ENCODE measurements at regions not wholly inside any gene's neighbourhood (a gene's known extent, or its start where the extent isn't known, plus 50 kb on each side); places are given as distances from the start of the nearest gene placed in this dataset.

GRCh38 chr10:33887188-33887587 lies 552.7 kb upstream of the NRP1 start:
- in situ Hi-C loops (cut with HindIII; ENCODE audit: low sequenced_read_pairs) = no loop called here
- DNase-seq (ENCODE audit: low read depth) = no peak
- TF ChIP-seq CTCF (IDR thresholded peaks at IDR 0.05; ENCODE audit: low read depth, low read length, missing control alignments) = no peak
- no peak overlapping the region for H3K4me3 ChIP-seq (ENCODE audit: low read depth, low read length)

GRCh38 chr10:33886299-33886698 lies 551.8 kb upstream of the NRP1 start:
- H3K4me3 ChIP-seq (ENCODE audit: low read depth, low read length) = no peak overlapping the region
- no peak for TF ChIP-seq CTCF (IDR thresholded peaks at IDR 0.05; ENCODE audit: low read depth, low read length, missing control alignments)
- DNase-seq (ENCODE audit: low read depth) = no peak
- in situ Hi-C loops (cut with HindIII; ENCODE audit: low sequenced_read_pairs) = no loop called here

GRCh38 chr10:33884604-33885003 lies 550.1 kb upstream of the NRP1 start:
- no peak for DNase-seq (ENCODE audit: low read depth)
- H3K4me3 ChIP-seq (ENCODE audit: low read depth, low read length) = no peak overlapping the region
- TF ChIP-seq CTCF (IDR thresholded peaks at IDR 0.05; ENCODE audit: low read depth, low read length, missing control alignments) = no peak
- in situ Hi-C loops (cut with HindIII; ENCODE audit: low sequenced_read_pairs) = no loop called here

GRCh38 chr10:33883881-33884280 lies 549.4 kb upstream of the NRP1 start:
- H3K4me3 ChIP-seq (ENCODE audit: low read depth, low read length) = no peak overlapping the region
- DNase-seq (ENCODE audit: low read depth) = no peak
- in situ Hi-C loops (cut with HindIII; ENCODE audit: low sequenced_read_pairs) = no loop called here
- TF ChIP-seq CTCF (IDR thresholded peaks at IDR 0.05; ENCODE audit: low read depth, low read length, missing control alignments) = no peak

GRCh38 chr10:33882996-33883395 lies 548.5 kb upstream of the NRP1 start:
- no peak overlapping the region for H3K4me3 ChIP-seq (ENCODE audit: low read depth, low read length)
- TF ChIP-seq CTCF (IDR thresholded peaks at IDR 0.05; ENCODE audit: low read depth, low read length, missing control alignments) = no peak
- in situ Hi-C loops (cut with HindIII; ENCODE audit: low sequenced_read_pairs) = no loop called here
- DNase-seq (ENCODE audit: low read depth) = no peak

GRCh38 chr10:33880291-33880690 lies 545.8 kb upstream of the NRP1 start:
- no peak for TF ChIP-seq CTCF (IDR thresholded peaks at IDR 0.05; ENCODE audit: low read depth, low read length, missing control alignments)
- DNase-seq (ENCODE audit: low read depth) = no peak
- in situ Hi-C loops (cut with HindIII; ENCODE audit: low sequenced_read_pairs) = no loop called here
- no peak overlapping the region for H3K4me3 ChIP-seq (ENCODE audit: low read depth, low read length)

- TF ChIP-seq CTCF (IDR thresholded peaks at IDR 0.05; ENCODE audit: low read depth, low read length, missing control alignments) = no peak
- in situ Hi-C loops (cut with HindIII; ENCODE audit: low sequenced_read_pairs) = no loop called here
- DNase-seq (ENCODE audit: low read depth) = no peak
- H3K4me3 ChIP-seq (ENCODE audit: low read depth, low read length) = no peak overlapping the region
Measured at GRCh38 chr10:33878238-33878786, 543.8 kb upstream of the NRP1 start.

Measured in astrocyte of the cerebellum (primary cell).